RWPE2 (cell line): ENCODE measurements at regions not wholly inside any gene's neighbourhood (a gene's known extent, or its start where the extent isn't known, plus 50 kb on each side); places are given as distances from the start of the nearest gene placed in this dataset.

Source experiments
- ATAC-seq: fragments of 200-7000 bp; cut with Tn5 transposase; 3 replicates; pipeline ENCODE4 v1.9.1; 2021; ENCODE audit warnings: low read depth
- DNase-seq: peaks from one replicate; pipeline ENCODE4 v3.0.0-alpha.2; 2020; ENCODE audit warnings: low spot score
- H3K27ac ChIP-seq: fragments of 450-650 bp; 2 replicates; pipeline ENCODE4 v1.5.1; 2017; ENCODE audit warnings: mild to moderate bottlenecking; ENCODE audit not compliant: poor library complexity, severe bottlenecking
- H3K27me3 ChIP-seq: fragments of 250-450 bp; sonication (Bioruptor Pico); 2 replicates; pipeline ENCODE4 v1.5.1; 2021; ENCODE audit warnings: mild to moderate bottlenecking, moderate library complexity; ENCODE audit not compliant: insufficient read depth, poor library complexity, severe bottlenecking
- H3K36me3 ChIP-seq: fragments of 250-450 bp; sonication (Bioruptor Pico); 2 replicates; pipeline ENCODE4 v1.5.1; 2020; ENCODE audit warnings: low read depth, mild to moderate bottlenecking, moderate library complexity
- H3K4me1 ChIP-seq: fragments of 250-450 bp; sonication (Bioruptor Pico); 2 replicates; pipeline ENCODE4 v1.5.1; 2021; ENCODE audit warnings: mild to moderate bottlenecking, moderate library complexity; ENCODE audit not compliant: insufficient read depth, poor library complexity, severe bottlenecking
- H3K4me3 ChIP-seq: fragments of 250-450 bp; sonication (Bioruptor Pico); 2 replicates; pipeline ENCODE4 v1.5.1; 2021; ENCODE audit warnings: mild to moderate bottlenecking, moderate library complexity; ENCODE audit not compliant: severe bottlenecking
- H3K9me3 ChIP-seq: fragments of 250-450 bp; sonication (Bioruptor Pico); 2 replicates; pipeline ENCODE4 v1.5.1; 2021; ENCODE audit warnings: mild to moderate bottlenecking, moderate library complexity; ENCODE audit not compliant: severe bottlenecking
- CTCF ChIP-seq: fragments of 450-650 bp; IDR thresholded peaks from one replicate; pipeline ENCODE4 v1.5.1; 2017; ENCODE audit warnings: mild to moderate bottlenecking, moderate library complexity; ENCODE audit not compliant: poor library complexity, severe bottlenecking

DNA sequence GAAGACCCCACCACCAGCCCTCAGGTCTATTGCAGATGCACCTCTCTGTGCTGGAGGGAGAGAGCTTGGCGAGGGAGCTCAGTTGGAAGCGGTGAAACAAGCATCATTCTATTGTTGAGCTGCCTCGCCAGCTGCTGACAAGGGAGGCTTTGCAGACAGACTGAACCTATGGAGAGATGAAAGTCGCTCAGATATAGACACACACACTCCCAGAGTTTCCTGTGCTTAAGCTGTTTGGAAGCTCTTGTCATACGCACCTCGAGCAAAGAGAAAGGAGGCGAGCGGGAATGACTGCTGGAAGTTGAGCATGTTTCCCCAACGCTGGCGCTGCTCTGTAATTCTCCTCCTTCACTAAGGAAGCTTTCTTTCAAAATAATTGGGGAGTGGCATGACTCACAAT is 126.1 kb downstream of the TRIM29 start:
- H3K27ac ChIP-seq = no peak overlapping the region

GRCh38 chr11:120010775-120011174 is 127.1 kb downstream of the TRIM29 start:
- H3K27ac ChIP-seq = no peak overlapping the region
- TF ChIP-seq CTCF = no peak
- ATAC-seq (no peak), DNase-seq (no peak)
- H3K4me1 ChIP-seq = no peaks in the 10 kb centered on the region
- H3K9me3 ChIP-seq = no peaks in the 10 kb centered on the region
- no peaks in the 10 kb centered on the region for H3K36me3 ChIP-seq
- H3K4me3 ChIP-seq = no peak overlapping the region
- peaks cover 21% of the 10 kb centered on the region for H3K27me3 ChIP-seq

More for the DNA sequence above, 126.1 kb downstream of the TRIM29 start:
- Histone ChIP-seq H3K4me3 (no peak overlapping the region), H3K36me3 (no peaks in the 10 kb centered on the region), H3K9me3 (no peaks in the 10 kb centered on the region), H3K27me3 (peaks cover 31% of the 10 kb centered on the region), H3K4me1 (no peaks in the 10 kb centered on the region)
- no peak for ATAC-seq
- TF ChIP-seq CTCF = no peak
- DNase-seq = no peak

- no peak overlapping the region for H3K27ac ChIP-seq
- H3K36me3 ChIP-seq = no peaks in the 10 kb centered on the region
- H3K9me3 ChIP-seq = no peaks in the 10 kb centered on the region
- H3K27me3 ChIP-seq = peaks cover 15% of the 10 kb centered on the region
- H3K4me1 ChIP-seq = no peaks in the 10 kb centered on the region
- no peak for DNase-seq
- no peak for ATAC-seq
- H3K4me3 ChIP-seq = no peak overlapping the region
- TF ChIP-seq CTCF = no peak
These were observed 128.0 kb downstream of the TRIM29 start for GRCh38 chr11:120009938-120010337.

DNA sequence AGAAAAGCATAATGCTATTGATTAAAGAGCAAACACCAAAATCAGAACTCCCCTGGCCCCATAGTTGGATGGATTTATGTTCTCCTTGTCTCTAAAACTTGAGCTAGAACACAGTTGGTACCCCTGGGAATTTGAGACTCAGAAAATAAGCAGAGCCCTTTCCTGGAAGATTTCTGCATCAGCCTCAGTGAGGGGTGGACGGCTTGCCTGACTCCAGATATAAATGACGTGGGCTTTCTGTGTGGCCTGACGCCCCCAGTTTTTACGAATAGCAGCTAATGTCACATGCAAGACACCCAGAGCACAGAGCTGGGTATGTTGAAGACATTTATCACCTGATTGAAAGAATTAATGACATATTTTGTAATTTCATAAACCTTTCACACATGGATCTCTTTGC is 130.8 kb downstream of the TRIM29 start:
- H3K27me3 ChIP-seq = peaks cover 27% of the 10 kb centered on the region
- no peak for TF ChIP-seq CTCF
- H3K9me3 ChIP-seq = no peaks in the 10 kb centered on the region
- DNase-seq (no peak), ATAC-seq (no peak)
- no peaks in the 10 kb centered on the region for H3K36me3 ChIP-seq
- no peaks in the 10 kb centered on the region for H3K4me1 ChIP-seq
- no peak overlapping the region for H3K27ac ChIP-seq
- no peak overlapping the region for H3K4me3 ChIP-seq

GRCh38 chr11:120004723-120005122 is 133.2 kb downstream of the TRIM29 start:
- no peak for DNase-seq
- peaks cover 22% of the 10 kb centered on the region for H3K27me3 ChIP-seq
- no peaks in the 10 kb centered on the region for H3K36me3 ChIP-seq
- H3K27ac ChIP-seq = no peak overlapping the region
- H3K9me3 ChIP-seq = no peaks in the 10 kb centered on the region
- no peak overlapping the region for H3K4me3 ChIP-seq
- ATAC-seq = no peak
- TF ChIP-seq CTCF = no peak
- H3K4me1 ChIP-seq = no peaks in the 10 kb centered on the region
